HepG2 (cell line): ENCODE measurements at regions not wholly inside any gene's neighbourhood (a gene's known extent, or its start where the extent isn't known, plus 50 kb on each side); places are given as distances from the start of the nearest gene placed in this dataset.

ENCODE experiments used
- ATAC-seq: fragments of 200-7000 bp; cut with Tn5 transposase; 3 replicates; pipeline ENCODE4 v1.9.1; 2020; ENCODE audit warnings: mild to moderate bottlenecking, moderate library complexity
- BruUV-seq: library from RNA; stranded (reverse); fragments of 400-500 nt; replicated peaks from 2 replicates; lab custom pipeline; 2021; lab: Mats Ljungman, UMichigan
- CTCF ChIA-PET: fragments of 300-600 bp; formaldehyde crosslinking; extraction: SDS; loops from one replicate; lab custom pipeline; 2021; ENCODE audit warnings: low total read pairs, inconsistent platforms, low intra/inter-chr PET ratio; lab: Yijun Ruan, JAX
- POLR2A ChIA-PET: fragments of 350-600 bp; sonication (Branson Sonifier 250); formaldehyde crosslinking; loops from one replicate; lab custom pipeline; 2020; ENCODE audit warnings: antibody characterized with exemption, inconsistent platforms; lab: Yijun Ruan, JAX
- DNase-seq: peaks from one replicate; pipeline ENCODE4 v3.0.0-alpha.2; 2015; ENCODE audit warnings: low spot score
- FAIRE-seq: peaks from 3 replicates; lab custom pipeline; 2011; peaks lifted over from hg19 to GRCh38; lab: Jason Lieb, UNC
- H2AFZ ChIP-seq: one replicate; pipeline ENCODE4 v1.6.1; 2011; ENCODE audit warnings: low read length, inconsistent platforms
- H3K27ac ChIP-seq: fragments of 300-600 bp; 3 replicates; pipeline ENCODE4 v1.8.0; 2011; ENCODE audit warnings: mixed run types, mild to moderate bottlenecking, mixed read lengths, low read length, inconsistent platforms; ENCODE audit not compliant: insufficient read depth; ENCODE audit errors: extremely low read length
- H3K27me3 ChIP-seq, 2 experiments: fragments of 200-600 bp in 1 of 2; 2 replicates in 1 of 2; 3 replicates in 1 of 2; pipeline versions ENCODE4 v1.6.0 to v1.8.0; 2011; ENCODE audit warnings: low read length in 2 of 2, mild to moderate bottlenecking in 2 of 2, moderate library complexity in 2 of 2, inconsistent platforms in 1 of 2; ENCODE audit not compliant: insufficient read depth in 2 of 2, control insufficient read depth in 1 of 2
- H3K36me3 ChIP-seq, 2 experiments: fragments of 200-600 bp in 1 of 2; replicated peaks in 1 of 2; 2 replicates in 1 of 2; 3 replicates in 1 of 2; pipeline versions ENCODE4 v1.5.1 to v1.8.0; 2011; ENCODE audit warnings: low read length in 2 of 2, inconsistent platforms in 1 of 2; ENCODE audit not compliant: insufficient read depth in 2 of 2, control insufficient read depth in 1 of 2
- H3K4me1 ChIP-seq: 2 replicates; pipeline ENCODE4 v1.5.1; 2012; ENCODE audit warnings: low read length, inconsistent platforms; ENCODE audit not compliant: insufficient read depth
- H3K4me2 ChIP-seq: 2 replicates; pipeline ENCODE4 v1.6.0; 2011; ENCODE audit warnings: low read depth, low read length, inconsistent platforms
- H3K4me3 ChIP-seq, 3 experiments: fragments of 200-600 bp in 1 of 3; sonication (generic), shearing (Covaris generic) in 1 of 3; replicated peaks in 1 of 3; 2 replicates each; pipeline ENCODE4 v1.5.1; 2011 to 2016; ENCODE audit warnings: low read length in 3 of 3, inconsistent platforms in 2 of 3, low read depth in 2 of 3, mild to moderate bottlenecking in 2 of 3, control low read depth in 1 of 3, mixed read lengths in 1 of 3; ENCODE audit not compliant: insufficient read depth in 1 of 3
- H3K79me2 ChIP-seq: one replicate; pipeline ENCODE4 v1.6.1; 2011; ENCODE audit warnings: low read length, inconsistent platforms; ENCODE audit not compliant: insufficient read depth
- H3K9ac ChIP-seq: 2 replicates; pipeline ENCODE4 v1.6.0; 2011; ENCODE audit warnings: mild to moderate bottlenecking, low read depth, low read length, inconsistent platforms; ENCODE audit not compliant: insufficient read depth
- H3K9me3 ChIP-seq: 2 replicates; pipeline ENCODE4 v1.5.1; 2012; ENCODE audit warnings: mild to moderate bottlenecking, low read length
- H4K20me1 ChIP-seq: 2 replicates; pipeline ENCODE4 v1.6.0; 2011; ENCODE audit warnings: inconsistent platforms, mild to moderate bottlenecking, low read length, moderate library complexity; ENCODE audit not compliant: insufficient read depth
- NR2C2 ChIP-seq: sonication (generic); formaldehyde crosslinking; IDR thresholded peaks from 2 replicates; pipeline ENCODE4 v1.4.0; 2020; ENCODE audit warnings: missing genetic modification reagents, mild to moderate bottlenecking, moderate library complexity, borderline replicate concordance
- SALL1 ChIP-seq: sonication (generic); formaldehyde crosslinking; IDR thresholded peaks from 2 replicates; pipeline ENCODE4 v1.8.0; 2022; ENCODE audit warnings: mild to moderate bottlenecking, missing genetic modification reagents
- SRSF4 ChIP-seq: fragments of 200-400 bp; formaldehyde crosslinking; IDR thresholded peaks from one replicate; pipeline ENCODE4 v1.6.1; 2018; ENCODE audit warnings: mild to moderate bottlenecking, low read depth, low read length, moderate library complexity; ENCODE audit not compliant: poor library complexity, severe bottlenecking
- STAG1 ChIP-seq: sonication (generic); formaldehyde crosslinking; IDR thresholded peaks from 2 replicates; pipeline ENCODE4 v1.4.0; 2020; ENCODE audit warnings: missing genetic modification reagents
- ZFY ChIP-seq: sonication (generic); formaldehyde crosslinking; IDR thresholded peaks from 2 replicates; pipeline ENCODE4 v1.4.0; 2020; ENCODE audit warnings: missing genetic modification reagents
- WGBS: methylation state at CpG from one replicate; pipeline ENCODE4 v1.1.6; 2017; ENCODE audit warnings: low lambda C conversion rate; 5-methylcytosine and 5-hydroxymethylcytosine counted together
- in situ Hi-C: cut with HindIII; loops from 2 replicates; pipeline ENCODE4 v1.10.0; 2017; ENCODE audit warnings: low pct_unique_long_range_greater_than_20kb; ENCODE audit not compliant: extremely low pct_ligation_motif_present
- intact Hi-C: fragments of 100-400 bp; cut with micrococcal nuclease; formaldehyde crosslinking; loops from one replicate; pipeline ENCODE4 v1.10.0; 2022; ENCODE audit not compliant: unreplicated experiment
- TF ChIP-seq, protein P1 (sequence below): sonication (generic); formaldehyde crosslinking; IDR thresholded peaks from 2 replicates; pipeline ENCODE4 v1.5.0; 2020; ENCODE audit warnings: mild to moderate bottlenecking, missing genetic modification reagents, borderline replicate concordance
- TF ChIP-seq, protein P2 (sequence below): sonication (generic); formaldehyde crosslinking; IDR thresholded peaks from 2 replicates; pipeline ENCODE4 v1.8.1; 2023; ENCODE audit warnings: missing genetic modification reagents, inconsistent platforms, borderline replicate concordance
- TF ChIP-seq, protein P3 (sequence below): sonication (generic); IDR thresholded peaks from 2 replicates; pipeline ENCODE4 v1.6.1; 2016; ENCODE audit warnings: low read depth, borderline replicate concordance
- TF ChIP-seq, protein P4 (sequence below): sonication (generic); formaldehyde crosslinking; IDR thresholded peaks from 2 replicates; pipeline ENCODE4 v1.5.0; 2020; ENCODE audit warnings: missing genetic modification reagents, mild to moderate bottlenecking, borderline replicate concordance
- TF ChIP-seq, protein P5 (sequence below): sonication (generic); formaldehyde crosslinking; IDR thresholded peaks from 2 replicates; pipeline ENCODE4 v1.8.1; 2022; ENCODE audit warnings: low read depth, mild to moderate bottlenecking, missing genetic modification reagents
- TF ChIP-seq, protein P6 (sequence below): sonication (generic); formaldehyde crosslinking; IDR thresholded peaks from 2 replicates; pipeline ENCODE4 v1.5.1; 2020; ENCODE audit warnings: mild to moderate bottlenecking, moderate library complexity, missing genetic modification reagents

DNA sequence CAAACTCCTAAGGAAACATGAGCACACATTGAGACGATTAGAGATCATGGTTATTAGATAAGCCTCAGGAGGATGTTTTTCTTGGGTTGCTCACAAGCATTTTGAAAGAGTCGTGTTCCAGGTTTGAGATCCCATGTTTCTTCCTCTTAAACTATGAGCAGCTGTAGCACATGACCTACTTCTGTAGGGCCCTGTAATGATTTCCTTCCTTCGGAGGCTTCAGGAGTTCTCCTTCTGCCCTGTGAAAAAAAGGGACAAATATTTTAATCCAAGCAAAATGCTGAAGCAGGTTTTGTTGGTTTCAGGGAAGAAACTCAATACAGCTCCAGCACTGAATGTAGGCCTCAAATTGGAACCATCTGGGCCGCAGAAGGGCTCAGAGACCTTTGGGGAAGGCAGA is 82.6 kb downstream of the POU3F3 start:
- Histone ChIP-seq H3K79me2 (no peaks in the 10 kb centered on the region), H3K9me3 (no peaks in the 10 kb centered on the region), H3K27ac (no peak overlapping the region), H3K9ac (no peak overlapping the region), H3K36me3 (no peaks in the 10 kb centered on the region), H4K20me1 (no peaks in the 10 kb centered on the region), H3K4me1 (peaks cover 8% of the 10 kb centered on the region; the same call in 1 of the 2 replicates), H3K4me2 (no peak overlapping the region), H3K4me3 (no peak overlapping the region), H3K27me3 (peaks cover 0 to 35% of the 10 kb centered on the region in 2 experiments; a peak in 4 of 5 replicates), H2AFZ (no peak overlapping the region)
- ATAC-seq, result no peak
- no peak for DNase-seq
- no peak for FAIRE-seq
- CTCF ChIA-PET, result no interaction called here
- in situ Hi-C loops, result loop anchor here (25.0 kb wide), 1 partner anchor 1774 kb away; no protein-coding TSS in a partner anchor
- WGBS, result 9% methylated on average over 4 of the region's 4 CpGs
- intact Hi-C loops, result no loop called here
- POLR2A ChIA-PET, result no interaction called here
- BruUV-seq, result no TSS peak
- TF ChIP-seq, protein P1, sequence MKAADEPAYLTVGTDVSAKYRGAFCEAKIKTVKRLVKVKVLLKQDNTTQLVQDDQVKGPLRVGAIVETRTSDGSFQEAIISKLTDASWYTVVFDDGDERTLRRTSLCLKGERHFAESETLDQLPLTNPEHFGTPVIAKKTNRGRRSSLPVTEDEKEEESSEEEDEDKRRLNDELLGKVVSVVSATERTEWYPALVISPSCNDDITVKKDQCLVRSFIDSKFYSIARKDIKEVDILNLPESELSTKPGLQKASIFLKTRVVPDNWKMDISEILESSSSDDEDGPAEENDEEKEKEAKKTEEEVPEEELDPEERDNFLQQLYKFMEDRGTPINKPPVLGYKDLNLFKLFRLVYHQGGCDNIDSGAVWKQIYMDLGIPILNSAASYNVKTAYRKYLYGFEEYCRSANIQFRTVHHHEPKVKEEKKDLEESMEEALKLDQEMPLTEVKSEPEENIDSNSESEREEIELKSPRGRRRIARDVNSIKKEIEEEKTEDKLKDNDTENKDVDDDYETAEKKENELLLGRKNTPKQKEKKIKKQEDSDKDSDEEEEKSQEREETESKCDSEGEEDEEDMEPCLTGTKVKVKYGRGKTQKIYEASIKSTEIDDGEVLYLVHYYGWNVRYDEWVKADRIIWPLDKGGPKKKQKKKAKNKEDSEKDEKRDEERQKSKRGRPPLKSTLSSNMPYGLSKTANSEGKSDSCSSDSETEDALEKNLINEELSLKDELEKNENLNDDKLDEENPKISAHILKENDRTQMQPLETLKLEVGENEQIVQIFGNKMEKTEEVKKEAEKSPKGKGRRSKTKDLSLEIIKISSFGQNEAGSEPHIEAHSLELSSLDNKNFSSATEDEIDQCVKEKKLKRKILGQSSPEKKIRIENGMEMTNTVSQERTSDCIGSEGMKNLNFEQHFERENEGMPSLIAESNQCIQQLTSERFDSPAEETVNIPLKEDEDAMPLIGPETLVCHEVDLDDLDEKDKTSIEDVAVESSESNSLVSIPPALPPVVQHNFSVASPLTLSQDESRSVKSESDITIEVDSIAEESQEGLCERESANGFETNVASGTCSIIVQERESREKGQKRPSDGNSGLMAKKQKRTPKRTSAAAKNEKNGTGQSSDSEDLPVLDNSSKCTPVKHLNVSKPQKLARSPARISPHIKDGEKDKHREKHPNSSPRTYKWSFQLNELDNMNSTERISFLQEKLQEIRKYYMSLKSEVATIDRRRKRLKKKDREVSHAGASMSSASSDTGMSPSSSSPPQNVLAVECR, result no peak
- no peak for TF ChIP-seq SRSF4
- TF ChIP-seq STAG1, result no peak
- TF ChIP-seq, protein P2, sequence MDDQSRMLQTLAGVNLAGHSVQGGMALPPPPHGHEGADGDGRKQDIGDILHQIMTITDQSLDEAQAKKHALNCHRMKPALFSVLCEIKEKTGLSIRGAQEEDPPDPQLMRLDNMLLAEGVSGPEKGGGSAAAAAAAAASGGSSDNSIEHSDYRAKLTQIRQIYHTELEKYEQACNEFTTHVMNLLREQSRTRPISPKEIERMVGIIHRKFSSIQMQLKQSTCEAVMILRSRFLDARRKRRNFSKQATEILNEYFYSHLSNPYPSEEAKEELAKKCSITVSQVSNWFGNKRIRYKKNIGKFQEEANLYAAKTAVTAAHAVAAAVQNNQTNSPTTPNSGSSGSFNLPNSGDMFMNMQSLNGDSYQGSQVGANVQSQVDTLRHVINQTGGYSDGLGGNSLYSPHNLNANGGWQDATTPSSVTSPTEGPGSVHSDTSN, result no peak
- TF ChIP-seq, protein P3, sequence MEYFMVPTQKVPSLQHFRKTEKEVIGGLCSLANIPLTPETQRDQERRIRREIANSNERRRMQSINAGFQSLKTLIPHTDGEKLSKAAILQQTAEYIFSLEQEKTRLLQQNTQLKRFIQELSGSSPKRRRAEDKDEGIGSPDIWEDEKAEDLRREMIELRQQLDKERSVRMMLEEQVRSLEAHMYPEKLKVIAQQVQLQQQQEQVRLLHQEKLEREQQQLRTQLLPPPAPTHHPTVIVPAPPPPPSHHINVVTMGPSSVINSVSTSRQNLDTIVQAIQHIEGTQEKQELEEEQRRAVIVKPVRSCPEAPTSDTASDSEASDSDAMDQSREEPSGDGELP, result no peak
- TF ChIP-seq, protein P4, sequence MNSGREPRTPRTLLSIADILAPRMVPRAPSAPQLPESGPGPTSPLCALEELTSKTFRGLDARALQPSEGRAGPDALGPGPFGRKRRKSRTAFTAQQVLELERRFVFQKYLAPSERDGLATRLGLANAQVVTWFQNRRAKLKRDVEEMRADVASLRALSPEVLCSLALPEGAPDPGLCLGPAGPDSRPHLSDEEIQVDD (CRISPR knock-in tag), result no peak
- TF ChIP-seq, protein P5, sequence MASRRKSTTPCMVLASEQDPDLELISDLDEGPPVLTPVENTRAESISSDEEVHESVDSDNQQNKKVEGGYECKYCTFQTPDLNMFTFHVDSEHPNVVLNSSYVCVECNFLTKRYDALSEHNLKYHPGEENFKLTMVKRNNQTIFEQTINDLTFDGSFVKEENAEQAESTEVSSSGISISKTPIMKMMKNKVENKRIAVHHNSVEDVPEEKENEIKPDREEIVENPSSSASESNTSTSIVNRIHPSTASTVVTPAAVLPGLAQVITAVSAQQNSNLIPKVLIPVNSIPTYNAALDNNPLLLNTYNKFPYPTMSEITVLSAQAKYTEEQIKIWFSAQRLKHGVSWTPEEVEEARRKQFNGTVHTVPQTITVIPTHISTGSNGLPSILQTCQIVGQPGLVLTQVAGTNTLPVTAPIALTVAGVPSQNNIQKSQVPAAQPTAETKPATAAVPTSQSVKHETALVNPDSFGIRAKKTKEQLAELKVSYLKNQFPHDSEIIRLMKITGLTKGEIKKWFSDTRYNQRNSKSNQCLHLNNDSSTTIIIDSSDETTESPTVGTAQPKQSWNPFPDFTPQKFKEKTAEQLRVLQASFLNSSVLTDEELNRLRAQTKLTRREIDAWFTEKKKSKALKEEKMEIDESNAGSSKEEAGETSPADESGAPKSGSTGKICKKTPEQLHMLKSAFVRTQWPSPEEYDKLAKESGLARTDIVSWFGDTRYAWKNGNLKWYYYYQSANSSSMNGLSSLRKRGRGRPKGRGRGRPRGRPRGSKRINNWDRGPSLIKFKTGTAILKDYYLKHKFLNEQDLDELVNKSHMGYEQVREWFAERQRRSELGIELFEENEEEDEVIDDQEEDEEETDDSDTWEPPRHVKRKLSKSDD, result no peak
- TF ChIP-seq SALL1 (CRISPR knock-in tag), result no peak
- no peak for TF ChIP-seq ZFY (CRISPR knock-in tag)
- TF ChIP-seq, protein P6, sequence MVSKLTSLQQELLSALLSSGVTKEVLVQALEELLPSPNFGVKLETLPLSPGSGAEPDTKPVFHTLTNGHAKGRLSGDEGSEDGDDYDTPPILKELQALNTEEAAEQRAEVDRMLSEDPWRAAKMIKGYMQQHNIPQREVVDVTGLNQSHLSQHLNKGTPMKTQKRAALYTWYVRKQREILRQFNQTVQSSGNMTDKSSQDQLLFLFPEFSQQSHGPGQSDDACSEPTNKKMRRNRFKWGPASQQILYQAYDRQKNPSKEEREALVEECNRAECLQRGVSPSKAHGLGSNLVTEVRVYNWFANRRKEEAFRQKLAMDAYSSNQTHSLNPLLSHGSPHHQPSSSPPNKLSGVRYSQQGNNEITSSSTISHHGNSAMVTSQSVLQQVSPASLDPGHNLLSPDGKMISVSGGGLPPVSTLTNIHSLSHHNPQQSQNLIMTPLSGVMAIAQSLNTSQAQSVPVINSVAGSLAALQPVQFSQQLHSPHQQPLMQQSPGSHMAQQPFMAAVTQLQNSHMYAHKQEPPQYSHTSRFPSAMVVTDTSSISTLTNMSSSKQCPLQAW (CRISPR knock-in tag), result no peak
- no peak for TF ChIP-seq NR2C2 (CRISPR knock-in tag)
